ENCODE measurements at regions not wholly inside any gene's neighbourhood (a gene's known extent, or its start where the extent isn't known, plus 50 kb on each side); places are given as distances from the start of the nearest gene placed in this dataset.

DNA sequence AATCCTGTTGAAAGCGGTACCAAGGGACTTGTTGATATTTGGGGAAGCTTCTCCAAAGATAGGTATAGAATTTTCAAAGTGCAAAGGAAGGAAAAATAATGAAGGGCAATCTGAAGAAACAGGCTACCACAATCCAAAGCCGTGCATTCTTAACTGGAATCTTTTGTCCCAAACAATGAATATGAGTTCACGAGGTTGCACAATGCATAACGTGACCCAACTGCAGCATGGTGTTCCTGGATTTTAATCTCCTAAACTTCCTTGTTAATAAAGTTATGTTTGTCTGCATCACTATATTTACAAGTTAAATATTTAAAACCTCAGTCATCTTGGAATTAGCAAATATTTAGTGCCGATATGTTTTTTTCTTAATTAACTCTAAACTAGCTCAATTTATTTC is 203.7 kb downstream of the WDR11 start:
- TF ChIP-seq, protein P1, sequence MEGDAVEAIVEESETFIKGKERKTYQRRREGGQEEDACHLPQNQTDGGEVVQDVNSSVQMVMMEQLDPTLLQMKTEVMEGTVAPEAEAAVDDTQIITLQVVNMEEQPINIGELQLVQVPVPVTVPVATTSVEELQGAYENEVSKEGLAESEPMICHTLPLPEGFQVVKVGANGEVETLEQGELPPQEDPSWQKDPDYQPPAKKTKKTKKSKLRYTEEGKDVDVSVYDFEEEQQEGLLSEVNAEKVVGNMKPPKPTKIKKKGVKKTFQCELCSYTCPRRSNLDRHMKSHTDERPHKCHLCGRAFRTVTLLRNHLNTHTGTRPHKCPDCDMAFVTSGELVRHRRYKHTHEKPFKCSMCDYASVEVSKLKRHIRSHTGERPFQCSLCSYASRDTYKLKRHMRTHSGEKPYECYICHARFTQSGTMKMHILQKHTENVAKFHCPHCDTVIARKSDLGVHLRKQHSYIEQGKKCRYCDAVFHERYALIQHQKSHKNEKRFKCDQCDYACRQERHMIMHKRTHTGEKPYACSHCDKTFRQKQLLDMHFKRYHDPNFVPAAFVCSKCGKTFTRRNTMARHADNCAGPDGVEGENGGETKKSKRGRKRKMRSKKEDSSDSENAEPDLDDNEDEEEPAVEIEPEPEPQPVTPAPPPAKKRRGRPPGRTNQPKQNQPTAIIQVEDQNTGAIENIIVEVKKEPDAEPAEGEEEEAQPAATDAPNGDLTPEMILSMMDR (IDR thresholded peaks at IDR 0.05; ENCODE audit: poor library complexity) = no peak
- TF ChIP-seq EZH2phosphoT487 (IDR thresholded peaks at IDR 0.05; ENCODE audit: low read depth, severe bottlenecking, unreplicated experiment) (no peak), EZH2 (IDR thresholded peaks at IDR 0.05; ENCODE audit: borderline replicate concordance) (no peak)
